ENCODE measurements at regions not wholly inside any gene's neighbourhood (a gene's known extent, or its start where the extent isn't known, plus 50 kb on each side); places are given as distances from the start of the nearest gene placed in this dataset.

DNA sequence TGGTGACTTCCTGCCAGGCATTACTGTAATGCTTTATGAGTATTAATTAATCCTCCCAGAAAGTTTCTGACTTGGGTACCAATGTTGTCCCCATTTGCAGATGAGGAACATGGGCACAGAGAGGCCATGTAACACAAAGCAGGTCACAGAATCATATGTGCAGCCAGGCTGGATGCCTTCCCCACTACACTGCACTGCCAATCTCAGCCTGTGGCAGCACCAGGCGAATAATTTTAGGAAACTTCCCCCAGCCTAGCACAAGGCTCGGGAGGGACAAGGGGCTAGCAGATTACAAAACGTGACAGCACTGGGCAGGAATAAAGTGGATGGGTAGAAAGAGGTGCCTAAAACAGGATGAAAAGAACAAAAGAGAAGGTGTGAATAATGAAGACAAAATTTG, 331.7 kb upstream of the PROX1 start:
- DNase-seq: no peak

DNA sequence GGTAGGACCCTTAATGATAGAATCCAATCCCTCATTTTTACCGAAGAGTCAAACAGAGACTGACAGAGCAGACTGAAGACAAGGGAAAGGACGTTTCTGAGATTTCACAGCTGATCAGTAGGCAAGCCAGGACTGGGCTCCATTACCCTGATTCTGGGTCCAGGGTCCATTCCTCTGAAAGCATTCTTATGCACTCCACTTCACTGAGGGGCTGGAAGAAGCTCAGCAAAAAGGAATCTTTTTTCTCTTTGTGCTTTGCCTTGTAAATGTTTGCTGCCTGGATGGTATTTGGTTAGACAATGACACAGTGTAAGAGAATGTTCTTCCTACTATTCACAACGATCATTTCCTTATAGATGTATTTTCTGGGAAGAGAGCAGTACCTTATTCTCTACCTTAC, 331.3 kb upstream of the PROX1 start:
- DNase-seq: no peak

DNA sequence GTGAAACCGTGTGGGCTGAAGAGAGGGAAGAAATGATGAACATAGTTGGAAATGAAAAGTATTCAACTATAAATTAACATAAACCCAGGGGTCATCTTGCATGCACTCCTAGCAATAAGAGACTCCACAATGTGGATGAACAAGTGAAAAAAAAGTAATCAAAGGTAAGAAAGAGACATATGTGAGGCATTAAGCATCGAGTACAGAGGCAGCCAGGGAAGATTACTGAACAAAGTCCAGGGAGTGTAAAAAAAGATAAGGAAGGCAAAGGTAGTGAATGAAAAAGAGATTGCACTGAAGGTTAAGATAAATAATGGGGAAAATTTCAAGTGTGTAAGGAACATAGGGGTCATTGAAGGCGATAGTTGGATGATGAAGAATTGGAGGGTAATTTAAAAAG, 330.8 kb upstream of the PROX1 start:
- no peak for DNase-seq

DNA sequence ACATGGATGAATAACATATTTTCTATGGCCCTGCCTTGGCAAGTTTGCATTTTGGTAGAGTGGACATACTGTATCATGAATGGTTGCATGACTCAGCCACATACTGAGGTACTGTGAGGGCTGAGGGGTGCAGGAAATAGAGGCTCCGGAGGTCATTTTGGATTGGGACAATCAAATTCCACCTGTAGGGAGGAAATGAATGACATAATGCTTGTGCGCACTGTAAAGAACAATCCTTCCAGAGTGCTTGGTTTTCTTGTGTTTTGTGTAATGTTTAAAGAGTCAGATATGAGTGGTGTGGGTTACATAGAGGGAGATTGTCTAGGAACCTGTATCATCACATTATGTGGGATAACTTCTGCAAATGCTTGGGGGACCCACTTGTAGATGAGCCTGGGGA, 329.9 kb upstream of the PROX1 start:
- DNase-seq: no peak

DNA sequence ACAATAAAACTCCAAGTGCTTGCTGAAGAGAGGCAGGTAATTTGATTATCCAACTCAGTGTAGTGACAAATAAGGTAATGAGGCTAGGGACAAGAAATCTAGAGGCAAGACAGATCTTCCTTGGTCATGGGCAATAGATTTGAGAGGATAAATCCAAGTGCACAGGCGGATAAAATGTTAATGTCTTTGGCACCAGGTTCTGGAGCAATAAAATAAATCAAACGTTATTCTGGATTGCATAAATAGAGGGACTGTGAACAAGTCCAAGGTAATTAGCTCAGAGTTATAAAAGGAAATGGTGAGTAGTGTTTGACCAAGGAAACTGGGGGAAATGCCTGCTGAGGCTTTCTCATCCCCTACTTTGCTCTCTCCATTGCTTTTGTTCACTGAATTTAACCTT, 329.3 kb upstream of the PROX1 start:
- DNase-seq: no peak

DNA sequence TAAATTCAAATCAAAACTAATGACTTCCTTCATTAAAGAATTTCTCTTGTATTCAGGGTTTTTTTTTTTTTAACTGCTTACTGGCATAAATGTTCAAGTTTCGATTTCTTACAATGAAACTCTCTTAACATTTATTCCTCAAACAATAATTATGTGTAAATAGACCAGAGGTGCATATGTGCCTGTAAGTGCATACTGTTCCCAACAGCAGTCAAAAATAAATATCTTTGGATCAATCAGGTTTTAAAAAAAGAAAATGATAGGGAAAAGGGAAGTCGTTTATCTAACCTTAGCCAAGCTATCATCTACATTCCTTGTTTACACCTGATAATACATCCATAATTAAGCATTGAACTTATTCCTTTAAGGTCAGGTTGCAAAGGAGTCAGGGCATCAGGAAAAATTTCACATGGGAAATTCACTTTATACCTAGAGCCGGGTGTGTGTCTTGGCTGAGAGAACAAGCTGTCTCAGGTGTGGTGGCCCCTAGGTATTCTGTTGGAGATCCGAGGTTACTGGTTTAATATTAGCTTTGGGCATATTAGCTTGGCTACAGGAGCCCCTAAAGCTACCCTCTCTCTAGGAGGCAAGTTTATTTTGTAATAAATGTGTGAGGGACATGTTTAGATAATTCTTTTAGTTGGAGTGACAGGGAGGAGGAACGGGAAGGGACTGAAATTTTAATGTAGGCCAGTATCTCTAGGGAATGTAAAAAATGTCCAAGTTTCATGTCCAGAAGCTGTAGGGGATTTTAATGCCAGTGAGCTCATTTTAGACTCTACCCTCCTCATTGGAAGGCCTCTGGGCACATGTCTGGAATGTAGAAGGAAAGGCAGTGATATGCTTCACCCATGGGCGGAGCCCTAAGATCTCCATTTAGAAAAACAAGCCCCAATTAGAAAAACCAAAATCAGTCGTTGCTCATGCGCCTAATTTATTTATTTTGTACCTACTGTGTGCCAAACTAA, 327.9 kb upstream of the PROX1 start:
- DNase-seq: no peak

DNA sequence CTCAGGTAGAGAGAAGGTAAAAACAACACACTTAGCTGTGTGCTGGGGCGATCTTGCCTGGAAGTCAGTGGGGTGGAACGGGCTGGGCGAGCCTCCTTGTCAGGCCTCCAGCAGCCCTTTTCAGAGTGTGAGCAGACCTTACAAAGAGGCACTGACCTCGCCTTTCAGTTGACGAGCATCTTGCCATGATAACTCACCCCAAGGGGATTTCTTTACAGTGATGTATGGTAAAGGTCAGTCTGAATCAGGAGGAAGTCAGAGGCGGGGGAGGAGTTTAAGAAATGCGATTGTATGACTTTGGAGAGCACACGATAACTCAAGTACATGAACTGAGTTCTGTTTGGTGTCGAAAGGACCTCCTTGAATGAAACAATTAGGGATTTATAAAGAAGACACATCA, 326.5 kb upstream of the PROX1 start:
- DNase-seq: no peak

DNA sequence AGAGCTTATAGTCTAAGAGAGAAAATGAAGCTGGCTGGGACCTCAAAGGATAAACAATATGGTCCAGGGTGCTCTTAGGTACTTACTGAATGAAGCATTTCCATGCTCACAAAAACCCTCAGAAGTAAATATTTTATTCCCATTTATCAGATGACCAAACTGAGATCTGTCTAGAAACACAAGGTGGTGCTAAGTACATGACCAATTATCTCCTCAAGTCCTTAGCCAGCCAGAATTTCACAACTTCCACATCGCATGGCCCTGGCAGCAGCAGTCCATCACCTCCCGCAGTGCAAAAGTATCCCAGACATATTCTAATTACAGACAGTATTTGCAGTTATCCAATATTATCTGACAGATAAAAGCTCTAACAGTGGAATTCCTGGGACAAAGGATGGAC, 321.7 kb upstream of the PROX1 start:
- DNase-seq: no peak

DNA sequence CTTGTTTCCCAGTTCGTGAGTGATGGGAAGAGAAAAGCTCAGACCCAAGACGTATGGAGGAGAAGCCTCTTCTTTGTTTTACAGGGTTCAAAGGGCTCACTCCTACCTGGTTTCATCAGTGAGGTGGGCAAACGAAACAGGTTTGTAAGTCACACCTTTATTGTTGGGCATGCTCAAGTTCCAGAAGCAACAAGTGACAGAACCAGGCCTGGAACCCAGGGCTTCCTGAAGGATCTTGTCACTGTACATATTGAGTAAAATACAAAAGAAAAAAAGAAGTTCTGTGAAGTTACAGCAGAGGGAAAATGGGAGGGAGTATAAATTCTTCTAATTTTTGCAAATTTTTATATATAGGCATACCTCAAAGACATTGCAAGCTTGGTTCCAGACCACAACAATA, 320.9 kb upstream of the PROX1 start:
- no peak for DNase-seq

DNA sequence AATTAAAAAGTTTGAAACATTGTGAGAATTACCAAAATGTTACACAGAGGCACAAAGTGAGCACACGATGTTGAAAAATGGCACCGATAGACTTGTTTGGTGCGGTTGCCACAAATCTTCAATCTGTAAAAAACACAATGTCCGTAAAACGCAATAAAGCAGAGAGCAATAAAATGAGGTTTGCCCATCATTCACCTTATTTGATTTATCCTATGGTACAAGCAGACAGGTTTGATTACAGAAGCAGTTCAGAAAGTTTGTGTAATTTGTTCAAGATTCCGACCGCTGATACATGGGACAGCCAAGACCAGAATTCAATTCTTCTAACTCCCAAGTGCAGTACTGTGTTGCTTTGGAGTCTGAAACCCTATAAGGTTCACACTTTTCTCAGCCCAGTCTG, 318.3 kb upstream of the PROX1 start:
- DNase-seq: no peak

DNA sequence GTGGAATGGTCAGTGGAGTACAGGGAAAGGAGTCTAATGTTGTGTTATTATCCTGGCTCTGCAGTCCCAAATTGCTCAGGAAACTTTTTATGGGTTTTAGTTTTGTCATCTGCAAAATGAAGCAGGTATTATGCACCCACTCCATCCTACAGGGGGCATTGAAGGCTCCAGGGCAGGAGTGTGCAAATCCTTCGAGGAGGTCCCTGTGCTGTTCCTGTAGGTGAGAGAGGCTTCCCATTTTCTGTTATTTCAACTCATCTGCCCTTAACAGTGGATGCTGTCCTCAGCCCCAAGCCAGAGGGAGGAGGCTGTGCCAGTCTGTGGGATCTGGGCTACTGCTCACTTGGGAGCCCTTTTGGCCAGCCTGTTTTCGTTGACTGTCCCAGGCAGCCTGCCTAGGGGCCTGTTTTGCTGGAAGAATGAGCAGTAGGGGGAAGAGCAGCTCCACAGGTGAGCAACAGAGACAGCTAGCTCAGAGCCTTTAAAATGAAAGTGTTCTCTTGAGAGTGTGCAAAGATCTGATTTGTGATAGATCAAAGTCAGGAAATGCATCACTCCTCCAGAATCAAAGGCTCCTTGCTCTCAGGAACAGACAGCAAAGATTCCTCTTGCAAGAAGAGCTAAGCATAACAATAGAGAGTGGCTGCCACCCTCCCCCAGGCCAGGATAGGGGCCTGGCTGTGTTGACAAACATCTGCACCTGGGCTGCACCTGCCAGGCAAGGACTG, 317.6 kb upstream of the PROX1 start:
- DNase-seq: peak; percentile 34 to 50

DNA sequence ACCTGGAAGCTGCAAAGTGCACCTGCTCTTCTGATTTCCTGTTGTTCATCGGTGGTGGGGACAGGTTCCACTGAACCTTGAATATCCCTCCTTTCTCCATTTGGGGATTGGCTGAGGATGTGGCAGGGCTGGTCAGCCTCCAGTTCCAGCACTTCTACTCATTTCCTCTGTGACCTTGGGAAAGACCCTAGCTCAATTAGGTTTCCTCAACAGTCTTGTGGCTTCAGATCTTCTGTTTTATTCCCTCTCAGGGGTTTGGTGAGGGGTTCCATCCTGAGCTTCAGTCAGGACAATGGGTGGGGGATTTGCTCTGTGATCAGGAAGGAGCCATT, 317.1 kb upstream of the PROX1 start:
- DNase-seq: no peak

DNA sequence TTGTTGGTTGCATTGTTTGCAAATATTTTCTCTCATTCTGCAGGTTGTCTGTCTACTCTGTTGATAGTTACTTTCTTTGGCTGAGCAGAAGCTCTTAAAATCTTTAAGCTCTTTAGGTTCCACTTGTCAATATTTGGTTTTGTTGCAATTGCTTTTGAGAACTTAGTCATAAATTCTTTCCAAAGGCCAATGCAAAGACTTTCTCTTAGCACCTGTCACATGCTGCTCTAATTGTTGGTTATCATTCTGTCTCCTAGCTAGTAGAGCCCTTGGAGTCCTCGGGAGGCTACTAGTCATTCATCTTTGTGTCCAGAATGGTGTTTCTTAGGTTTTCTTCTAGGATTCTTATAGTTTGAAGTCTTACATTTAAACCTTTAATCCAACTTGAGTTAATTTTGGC, 312.7 kb upstream of the PROX1 start:
- DNase-seq: no peak

DNA sequence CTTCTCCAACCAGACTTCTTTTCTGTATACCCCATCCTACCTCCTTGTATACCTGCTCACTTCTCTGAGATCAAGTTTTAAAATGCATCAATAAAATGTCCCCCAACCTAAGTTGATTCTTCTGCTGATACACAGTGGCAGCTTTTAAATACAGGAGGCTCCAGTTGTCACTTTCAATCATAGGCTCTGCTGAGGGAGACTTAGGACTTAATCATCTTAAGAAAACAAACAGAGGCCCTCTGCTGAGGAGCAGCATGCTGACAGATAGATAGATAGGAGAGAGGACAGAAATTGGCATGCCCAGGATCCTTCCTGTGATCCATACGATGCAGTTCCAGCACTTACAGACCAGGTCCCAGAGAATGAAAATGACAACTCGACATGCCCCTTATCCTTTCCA, 311.0 kb upstream of the PROX1 start:
- no peak for DNase-seq

DNA sequence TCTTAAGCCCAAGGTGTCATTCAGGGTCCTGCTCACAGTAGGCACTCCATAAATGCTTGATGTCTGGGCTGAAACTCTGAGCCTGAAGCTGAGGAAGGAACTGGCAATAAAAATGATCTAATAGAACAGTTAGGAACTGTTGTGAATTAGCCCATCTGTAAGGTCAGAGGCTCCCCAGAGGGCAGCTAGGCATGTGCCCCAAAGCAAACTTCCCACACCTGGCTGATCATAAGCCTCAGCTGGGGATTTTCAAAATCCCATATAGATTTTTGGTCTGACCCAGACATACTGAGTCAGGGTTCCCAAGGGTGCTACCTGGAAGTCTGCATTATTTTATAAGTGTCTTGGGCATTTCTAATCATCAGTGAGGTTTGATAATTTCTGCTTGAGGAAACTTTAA, 309.4 kb upstream of the PROX1 start:
- no peak for DNase-seq

DNA sequence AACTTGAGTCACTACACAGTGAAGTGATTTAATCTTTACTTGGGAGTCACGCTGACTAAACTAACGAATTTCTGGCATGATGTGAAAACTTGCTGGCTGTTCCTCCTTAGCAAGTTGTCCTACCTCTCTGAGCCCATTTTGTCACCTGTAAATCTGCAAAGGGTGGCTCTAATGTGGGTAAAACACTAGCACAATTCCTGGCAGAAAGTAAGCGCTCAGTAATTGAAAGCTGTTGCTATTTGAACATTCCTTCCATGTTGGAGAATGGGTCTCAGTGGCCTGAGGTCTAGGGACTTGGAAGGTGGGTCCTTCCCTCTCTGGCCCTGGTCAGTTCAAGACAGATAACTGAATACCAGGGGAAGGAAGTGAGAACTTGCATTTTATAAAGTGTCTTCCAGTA, 309.0 kb upstream of the PROX1 start:
- no peak for DNase-seq

DNA sequence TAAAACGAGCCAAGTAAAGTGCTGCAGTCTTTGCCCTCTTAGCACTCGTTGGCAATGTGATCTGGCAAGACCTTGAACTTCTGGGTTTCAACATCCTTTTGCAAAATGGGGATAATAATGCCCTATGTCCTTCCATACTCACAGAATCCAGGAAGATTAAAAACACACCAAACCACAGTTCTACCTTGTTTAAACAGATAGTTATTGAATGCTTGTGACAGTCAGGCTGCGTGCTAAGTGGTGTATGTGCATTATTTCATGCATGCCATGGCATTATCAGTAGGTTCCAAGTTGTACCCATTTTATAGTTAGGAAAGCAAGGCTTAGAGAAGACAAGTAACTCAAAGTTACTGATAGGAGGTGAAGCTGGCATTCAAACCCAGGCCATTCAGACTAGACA, 308.6 kb upstream of the PROX1 start:
- no peak for DNase-seq

DNA sequence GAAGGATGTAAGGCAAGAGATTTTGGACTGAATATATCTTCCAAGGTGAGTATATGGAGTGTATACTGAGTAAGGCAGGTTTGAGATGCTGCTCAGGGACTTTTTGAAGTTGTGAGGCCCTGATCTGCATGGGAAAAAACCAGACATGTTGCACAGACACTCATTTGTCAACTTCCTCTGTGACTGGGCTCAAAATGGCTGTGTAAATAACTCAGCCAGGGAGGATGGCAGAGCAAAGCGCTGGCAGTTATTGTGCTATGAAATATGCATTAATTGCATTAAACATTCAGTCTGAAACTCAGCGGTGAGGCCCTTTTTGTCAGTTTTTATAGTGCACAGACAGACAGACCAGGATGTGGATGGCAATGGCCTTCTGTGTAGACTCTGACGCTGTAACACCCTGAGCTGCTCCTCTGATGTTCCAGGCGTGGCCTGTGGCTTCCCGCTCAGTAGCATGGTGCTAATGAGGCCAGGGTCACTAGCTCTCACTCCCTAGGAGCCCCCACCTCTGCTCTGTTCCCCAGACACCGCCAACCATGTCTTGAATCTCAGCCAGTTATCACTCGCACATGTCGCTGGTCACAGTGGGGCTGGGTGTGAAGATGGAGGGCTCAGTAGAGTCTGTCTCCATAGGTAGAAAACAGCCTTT, 307.0 kb upstream of the PROX1 start:
- DNase-seq: no peak

DNA sequence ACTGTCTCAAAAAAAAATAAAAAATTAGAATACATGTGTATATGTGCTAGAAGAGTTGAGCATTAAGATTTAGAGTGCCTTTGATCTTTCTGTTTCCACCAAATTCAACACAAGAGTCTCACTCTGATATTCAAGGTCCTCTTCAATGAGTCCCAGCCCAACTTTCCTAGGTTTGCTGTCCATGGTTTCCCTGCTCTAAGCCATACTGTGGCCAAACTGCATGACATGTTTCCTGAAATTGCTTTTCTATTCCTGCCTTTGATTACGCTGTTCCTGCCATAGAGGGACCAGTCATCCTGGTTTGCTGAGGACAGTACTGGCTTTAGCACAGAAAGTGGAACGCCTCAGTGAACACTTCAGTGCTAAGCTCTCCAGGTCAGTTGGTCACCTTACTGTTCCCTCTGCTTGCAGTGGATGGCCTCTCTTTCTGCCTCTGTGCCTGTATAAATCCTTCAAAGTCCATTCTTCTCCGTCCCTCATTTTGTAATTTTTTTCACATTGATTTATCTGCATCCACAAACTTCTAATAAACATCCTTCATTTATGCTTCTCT, 305.9 kb upstream of the PROX1 start:
- no peak for DNase-seq

DNA sequence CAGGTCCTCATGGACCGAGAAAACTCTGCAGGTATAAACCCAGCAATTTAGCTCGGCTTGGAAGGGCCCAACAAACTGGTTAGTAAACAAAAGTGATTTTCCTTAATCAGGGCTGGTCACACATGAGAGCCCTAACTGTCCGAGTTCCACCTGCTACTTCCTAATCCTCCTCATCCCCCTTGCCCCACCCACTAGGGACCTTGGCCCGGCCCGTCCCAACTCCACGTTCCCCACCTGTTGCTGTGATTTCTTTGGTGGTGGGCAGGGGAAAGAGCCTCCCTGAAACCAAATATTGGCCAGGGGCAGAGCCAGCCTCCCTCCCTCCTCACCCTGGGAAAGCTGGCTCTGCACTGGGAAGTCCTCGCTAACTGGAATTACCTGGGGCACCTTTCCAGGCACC, 304.2 kb upstream of the PROX1 start:
- DNase-seq: no peak

DNA sequence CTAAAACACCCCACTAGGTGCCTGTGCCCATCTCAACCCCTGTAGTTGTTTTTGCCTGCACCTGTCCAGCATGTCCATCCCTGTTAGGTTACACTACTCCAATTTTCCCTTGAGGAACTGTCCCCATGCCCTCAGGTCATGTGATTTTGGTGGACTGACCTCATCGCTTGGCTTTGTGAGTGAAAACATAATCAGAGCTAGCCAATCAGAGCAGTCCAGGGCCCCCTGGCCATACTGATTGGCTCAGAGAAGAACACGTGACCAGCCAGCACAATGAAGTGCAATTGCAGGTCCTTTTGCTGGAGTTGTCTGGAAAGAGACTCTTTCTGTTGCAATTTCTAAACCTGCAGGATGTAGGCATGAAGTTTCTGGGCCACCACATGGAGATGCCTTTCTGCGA, 303.3 kb upstream of the PROX1 start:
- DNase-seq: no peak

DNA sequence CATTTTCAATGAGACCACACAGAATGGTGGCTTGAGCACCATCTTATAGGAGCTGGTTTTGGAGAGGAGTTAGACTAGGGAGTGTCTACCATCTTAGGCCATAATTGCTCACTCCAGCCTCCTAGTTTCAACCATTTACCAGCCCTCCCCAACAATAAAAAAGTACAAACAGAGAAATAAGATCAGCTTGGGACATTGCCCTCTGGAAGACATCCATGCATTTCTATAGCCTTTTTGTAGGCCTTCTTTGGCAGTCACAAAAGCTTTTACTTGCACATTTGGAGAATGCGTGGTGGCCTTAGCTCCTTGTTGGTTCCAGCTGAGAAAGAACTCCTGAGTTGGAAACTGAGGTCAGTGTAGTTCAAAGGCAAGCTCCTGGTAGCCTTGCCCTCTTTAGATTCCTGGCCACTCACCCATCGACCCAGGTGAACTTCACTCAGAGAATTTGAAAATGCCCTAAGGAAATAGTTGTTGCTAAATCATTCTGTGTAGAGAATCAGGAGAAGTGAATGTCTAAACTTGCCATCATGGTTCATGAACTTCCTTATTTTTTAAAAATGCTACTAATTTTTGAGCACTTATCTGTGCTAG, 301.7 kb upstream of the PROX1 start:
- DNase-seq: no peak

DNA sequence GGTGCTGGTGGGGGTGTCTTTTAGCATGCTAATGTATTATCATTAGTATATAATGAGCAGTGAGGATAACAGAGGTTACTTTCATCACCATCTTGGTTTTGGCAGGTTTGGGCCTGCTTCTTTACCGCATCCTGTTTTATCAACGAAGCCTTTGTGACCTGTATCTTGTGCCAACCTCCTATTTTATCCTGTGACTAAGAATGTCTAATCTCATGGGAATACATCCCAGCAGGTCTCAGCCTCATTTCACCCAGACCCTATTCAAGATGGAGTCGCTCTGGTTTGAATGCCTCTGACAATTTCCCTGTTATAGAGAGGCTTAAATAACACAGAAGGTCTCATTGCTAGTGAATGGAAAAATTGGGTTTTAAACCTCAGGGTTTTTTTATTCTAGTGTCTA, 300.8 kb upstream of the PROX1 start:
- no peak for DNase-seq

Measured in CD4-positive, alpha-beta T cell treated with Interleukin-4 for 1 hour (primary cell).